ENCODE measurements at regions not wholly inside any gene's neighbourhood (a gene's known extent, or its start where the extent isn't known, plus 50 kb on each side); places are given as distances from the start of the nearest gene placed in this dataset.

DNA sequence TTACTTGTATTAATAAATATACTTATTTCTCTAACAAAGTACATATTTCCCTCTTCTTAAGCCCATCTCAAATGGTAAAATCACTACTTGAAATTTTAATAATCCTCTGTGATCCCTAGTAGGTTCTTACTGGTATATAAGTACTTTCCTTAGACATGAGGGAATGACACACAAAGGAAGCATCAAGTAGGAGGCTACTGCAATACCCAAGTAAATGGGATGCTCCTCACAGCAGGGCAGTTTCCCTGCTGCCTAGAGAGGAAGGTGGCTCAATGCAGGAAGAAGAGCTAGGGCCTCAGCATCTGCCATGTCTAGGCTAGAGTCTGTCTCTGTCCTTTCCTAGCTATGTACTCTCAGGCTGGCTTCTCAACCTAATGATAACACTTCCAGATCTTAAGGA, 122.1 kb upstream of the DIPK2B start (continued):
- no peak for TF ChIP-seq ZNF354B (CRISPR knock-in tag; IDR thresholded peaks at IDR 0.05)
- TF ChIP-seq, protein P1, sequence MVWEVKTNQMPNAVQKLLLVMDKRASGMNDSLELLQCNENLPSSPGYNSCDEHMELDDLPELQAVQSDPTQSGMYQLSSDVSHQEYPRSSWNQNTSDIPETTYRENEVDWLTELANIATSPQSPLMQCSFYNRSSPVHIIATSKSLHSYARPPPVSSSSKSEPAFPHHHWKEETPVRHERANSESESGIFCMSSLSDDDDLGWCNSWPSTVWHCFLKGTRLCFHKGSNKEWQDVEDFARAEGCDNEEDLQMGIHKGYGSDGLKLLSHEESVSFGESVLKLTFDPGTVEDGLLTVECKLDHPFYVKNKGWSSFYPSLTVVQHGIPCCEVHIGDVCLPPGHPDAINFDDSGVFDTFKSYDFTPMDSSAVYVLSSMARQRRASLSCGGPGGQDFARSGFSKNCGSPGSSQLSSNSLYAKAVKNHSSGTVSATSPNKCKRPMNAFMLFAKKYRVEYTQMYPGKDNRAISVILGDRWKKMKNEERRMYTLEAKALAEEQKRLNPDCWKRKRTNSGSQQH (CRISPR knock-in tag; IDR thresholded peaks at IDR 0.05; ENCODE audit: low read depth), result no peak
- TF ChIP-seq, protein P2, sequence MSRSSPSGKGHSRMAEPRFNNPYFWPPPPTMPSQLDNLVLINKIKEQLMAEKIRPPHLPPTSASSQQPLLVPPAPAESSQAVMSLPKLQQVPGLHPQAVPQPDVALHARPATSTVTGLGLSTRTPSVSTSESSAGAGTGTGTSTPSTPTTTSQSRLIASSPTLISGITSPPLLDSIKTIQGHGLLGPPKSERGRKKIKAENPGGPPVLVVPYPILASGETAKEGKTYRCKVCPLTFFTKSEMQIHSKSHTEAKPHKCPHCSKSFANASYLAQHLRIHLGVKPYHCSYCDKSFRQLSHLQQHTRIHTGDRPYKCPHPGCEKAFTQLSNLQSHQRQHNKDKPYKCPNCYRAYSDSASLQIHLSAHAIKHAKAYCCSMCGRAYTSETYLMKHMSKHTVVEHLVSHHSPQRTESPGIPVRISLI (CRISPR knock-in tag; IDR thresholded peaks at IDR 0.05; ENCODE audit: borderline replicate concordance), result no peak
- TF ChIP-seq NFYB (CRISPR knock-in tag; IDR thresholded peaks at IDR 0.05), result no peak
- no peak for TF ChIP-seq KLF15 (CRISPR knock-in tag; IDR thresholded peaks at IDR 0.05; ENCODE audit: borderline replicate concordance)
- no peak for TF ChIP-seq PAWR (CRISPR knock-in tag; IDR thresholded peaks at IDR 0.05; ENCODE audit: borderline replicate concordance)
- TF ChIP-seq FOXC1 (CRISPR knock-in tag; IDR thresholded peaks at IDR 0.05; ENCODE audit: borderline replicate concordance), result no peak
- TF ChIP-seq, protein P3, sequence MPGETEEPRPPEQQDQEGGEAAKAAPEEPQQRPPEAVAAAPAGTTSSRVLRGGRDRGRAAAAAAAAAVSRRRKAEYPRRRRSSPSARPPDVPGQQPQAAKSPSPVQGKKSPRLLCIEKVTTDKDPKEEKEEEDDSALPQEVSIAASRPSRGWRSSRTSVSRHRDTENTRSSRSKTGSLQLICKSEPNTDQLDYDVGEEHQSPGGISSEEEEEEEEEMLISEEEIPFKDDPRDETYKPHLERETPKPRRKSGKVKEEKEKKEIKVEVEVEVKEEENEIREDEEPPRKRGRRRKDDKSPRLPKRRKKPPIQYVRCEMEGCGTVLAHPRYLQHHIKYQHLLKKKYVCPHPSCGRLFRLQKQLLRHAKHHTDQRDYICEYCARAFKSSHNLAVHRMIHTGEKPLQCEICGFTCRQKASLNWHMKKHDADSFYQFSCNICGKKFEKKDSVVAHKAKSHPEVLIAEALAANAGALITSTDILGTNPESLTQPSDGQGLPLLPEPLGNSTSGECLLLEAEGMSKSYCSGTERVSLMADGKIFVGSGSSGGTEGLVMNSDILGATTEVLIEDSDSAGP (CRISPR knock-in tag; IDR thresholded peaks at IDR 0.05; ENCODE audit: borderline replicate concordance), result no peak

DNA sequence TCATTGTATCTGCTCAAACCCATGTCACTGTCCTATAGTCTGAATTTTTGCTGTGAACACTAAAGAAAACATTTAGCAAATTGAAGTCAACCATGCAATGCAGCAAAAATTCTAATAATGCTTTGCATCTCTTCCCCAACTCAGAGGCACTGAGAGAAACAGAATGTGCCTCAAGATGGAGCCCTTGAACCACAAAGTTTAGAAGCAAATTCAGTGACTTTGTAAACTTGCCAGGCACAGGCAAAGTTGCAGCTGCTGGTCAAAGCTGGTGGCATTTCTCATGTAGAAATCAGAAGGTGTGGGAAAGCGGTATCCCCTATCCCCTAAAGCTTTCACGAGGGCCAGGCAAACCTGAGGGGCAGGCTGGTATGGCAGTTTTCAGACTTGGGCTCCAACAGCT, 121.7 kb upstream of the DIPK2B start:
- Histone ChIP-seq H3K4me2 (ENCODE audit: low read depth, low read length) (no peak overlapping the region), H3K79me2 (ENCODE audit: insufficient read depth, low read length) (no peaks in the 10 kb centered on the region), H3K36me3 (replicated peaks in 1 of 2; ENCODE audit: control insufficient read depth in 1 of 2, insufficient read depth in 2 of 2, low read length in 2 of 2) (no peaks in the 10 kb centered on the region), H3K4me3 (replicated peaks in 1 of 3; ENCODE audit: insufficient read depth in 1 of 3, low read depth in 2 of 3, low read length in 3 of 3) (no peak overlapping the region), H3K4me1 (ENCODE audit: insufficient read depth, low read length) (no peaks in the 10 kb centered on the region), H3K27me3 (ENCODE audit: control insufficient read depth in 1 of 2, insufficient read depth in 2 of 2, low read length in 2 of 2) (no peaks in the 10 kb centered on the region), H3K9ac (ENCODE audit: insufficient read depth, low read depth, low read length) (no peak overlapping the region), H2AFZ (ENCODE audit: low read length) (no peak overlapping the region), H3K27ac (ENCODE audit: extremely low read length, insufficient read depth, low read length) (no peak overlapping the region), H4K20me1 (ENCODE audit: insufficient read depth, low read length) (no peaks in the 10 kb centered on the region), H3K9me3 (ENCODE audit: low read length) (no peaks in the 10 kb centered on the region)
- intact Hi-C loops (cut with micrococcal nuclease; ENCODE audit: unreplicated experiment), result loop anchor here (5.0 kb wide), 1 partner anchor 1085 kb away; no protein-coding TSS in a partner anchor
- DNase-seq (ENCODE audit: low spot score) (peak; percentile 37), FAIRE-seq (peak; percentile 36), ATAC-seq (no peak)
- in situ Hi-C loops (cut with HindIII; ENCODE audit: extremely low pct_ligation_motif_present, low pct_unique_long_range_greater_than_20kb), result loop anchor here (25.0 kb wide), 1 partner anchor 415 kb away; no protein-coding TSS in a partner anchor
- ChIA-PET CTCF (ENCODE audit: low intra/inter-chr PET ratio, low total read pairs) (no interaction called here), POLR2A (no interaction called here)
- no CpG with 5 or more reads among the region's 2 CpGs for WGBS (ENCODE audit: low lambda C conversion rate)
- no TSS peak for BruUV-seq (replicated peaks)
- TF ChIP-seq, protein P4, sequence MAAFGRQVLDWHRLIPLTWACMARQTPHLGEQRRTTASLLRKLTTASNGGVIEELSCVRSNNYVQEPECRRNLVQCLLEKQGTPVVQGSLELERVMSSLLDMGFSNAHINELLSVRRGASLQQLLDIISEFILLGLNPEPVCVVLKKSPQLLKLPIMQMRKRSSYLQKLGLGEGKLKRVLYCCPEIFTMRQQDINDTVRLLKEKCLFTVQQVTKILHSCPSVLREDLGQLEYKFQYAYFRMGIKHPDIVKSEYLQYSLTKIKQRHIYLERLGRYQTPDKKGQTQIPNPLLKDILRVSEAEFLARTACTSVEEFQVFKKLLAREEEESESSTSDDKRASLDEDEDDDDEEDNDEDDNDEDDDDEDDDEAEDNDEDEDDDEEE (CRISPR knock-in tag; IDR thresholded peaks at IDR 0.05), result no peak
- no peak for TF ChIP-seq ZKSCAN8 (CRISPR knock-in tag; IDR thresholded peaks at IDR 0.05; ENCODE audit: borderline replicate concordance)
- no peak for TF ChIP-seq HOXD1 (CRISPR knock-in tag; IDR thresholded peaks at IDR 0.05)
- no peak for TF ChIP-seq TBP (CRISPR knock-in tag; IDR thresholded peaks at IDR 0.05)
- TF ChIP-seq CCAR2 (optimal IDR thresholded peaks at IDR 0.05; ENCODE audit: low read depth, low read length), result no peak
- TF ChIP-seq, protein P5, sequence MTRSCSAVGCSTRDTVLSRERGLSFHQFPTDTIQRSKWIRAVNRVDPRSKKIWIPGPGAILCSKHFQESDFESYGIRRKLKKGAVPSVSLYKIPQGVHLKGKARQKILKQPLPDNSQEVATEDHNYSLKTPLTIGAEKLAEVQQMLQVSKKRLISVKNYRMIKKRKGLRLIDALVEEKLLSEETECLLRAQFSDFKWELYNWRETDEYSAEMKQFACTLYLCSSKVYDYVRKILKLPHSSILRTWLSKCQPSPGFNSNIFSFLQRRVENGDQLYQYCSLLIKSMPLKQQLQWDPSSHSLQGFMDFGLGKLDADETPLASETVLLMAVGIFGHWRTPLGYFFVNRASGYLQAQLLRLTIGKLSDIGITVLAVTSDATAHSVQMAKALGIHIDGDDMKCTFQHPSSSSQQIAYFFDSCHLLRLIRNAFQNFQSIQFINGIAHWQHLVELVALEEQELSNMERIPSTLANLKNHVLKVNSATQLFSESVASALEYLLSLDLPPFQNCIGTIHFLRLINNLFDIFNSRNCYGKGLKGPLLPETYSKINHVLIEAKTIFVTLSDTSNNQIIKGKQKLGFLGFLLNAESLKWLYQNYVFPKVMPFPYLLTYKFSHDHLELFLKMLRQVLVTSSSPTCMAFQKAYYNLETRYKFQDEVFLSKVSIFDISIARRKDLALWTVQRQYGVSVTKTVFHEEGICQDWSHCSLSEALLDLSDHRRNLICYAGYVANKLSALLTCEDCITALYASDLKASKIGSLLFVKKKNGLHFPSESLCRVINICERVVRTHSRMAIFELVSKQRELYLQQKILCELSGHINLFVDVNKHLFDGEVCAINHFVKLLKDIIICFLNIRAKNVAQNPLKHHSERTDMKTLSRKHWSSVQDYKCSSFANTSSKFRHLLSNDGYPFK (CRISPR knock-in tag; IDR thresholded peaks at IDR 0.05; ENCODE audit: borderline replicate concordance), result no peak
- no peak for TF ChIP-seq SPEN (CRISPR knock-in tag; IDR thresholded peaks at IDR 0.05; ENCODE audit: low read depth)
- TF ChIP-seq SMC3 (IDR thresholded peaks at IDR 0.05; ENCODE audit: low read length), result peak; percentile 35; the same call in 1 of the 2 replicates
